Thoracic aorta (tissue), 2 donors: ENCODE measurements at regions not wholly inside any gene's neighbourhood (a gene's known extent, or its start where the extent isn't known, plus 50 kb on each side); places are given as distances from the start of the nearest gene placed in this dataset.

Source experiments
- ATAC-seq: fragments of 150-250 bp; one replicate; pipeline ENCODE4 v1.8.0; 2017; ENCODE audit warnings: low read depth; ENCODE audit not compliant: insufficient number of reproducible peaks, low FRiP score
- DNase-seq: peaks from one replicate; pipeline ENCODE4 v3.0.0-alpha.2; 2020; ENCODE audit warnings: low spot score
- H3K27ac ChIP-seq, 2 donors: fragments of 200-600 bp; sonication (generic); 1 replicate in 1 of 2; 2 replicates in 1 of 2; pipeline ENCODE4 v1.5.1; 2016; ENCODE audit warnings: mild to moderate bottlenecking in 2 of 2, moderate library complexity in 2 of 2
- H3K27me3 ChIP-seq: fragments of 200-600 bp; sonication (generic); replicated peaks from 2 replicates; pipeline ENCODE4 v1.6.0; 2016; ENCODE audit warnings: mild to moderate bottlenecking; ENCODE audit not compliant: insufficient read depth
- H3K36me3 ChIP-seq: fragments of 200-600 bp; sonication (generic); one replicate; pipeline ENCODE4 v1.5.1; 2016
- H3K4me1 ChIP-seq, 2 donors: fragments of 200-600 bp; sonication (generic); 1 replicate in 1 of 2; 2 replicates in 1 of 2; pipeline versions ENCODE4 v1.5.1 to v1.6.0; 2016; ENCODE audit warnings: low read depth in 2 of 2, mild to moderate bottlenecking in 1 of 2; ENCODE audit not compliant: control insufficient read depth in 1 of 2
- H3K4me3 ChIP-seq: fragments of 200-600 bp; sonication (generic); 2 replicates; pipeline ENCODE4 v1.5.1; 2016; ENCODE audit warnings: mild to moderate bottlenecking
- H3K9me3 ChIP-seq: fragments of 200-600 bp; sonication (generic); 2 replicates; pipeline ENCODE4 v1.5.1; 2016
- TF ChIP-seq, protein P1 (sequence below): fragments of 200-600 bp; sonication (generic); IDR thresholded peaks from one replicate; pipeline ENCODE4 v1.5.1; 2019; ENCODE audit warnings: antibody characterized with exemption

- no peaks in the 10 kb centered on the region for H3K36me3 ChIP-seq
- H3K27me3 ChIP-seq: no peaks in the 10 kb centered on the region
- no peaks in the 10 kb centered on the region for H3K9me3 ChIP-seq
- peaks cover 0 to 3% of the 10 kb centered on the region in 2 donors for H3K4me1 ChIP-seq
- no peak for DNase-seq
- TF ChIP-seq, protein P1, sequence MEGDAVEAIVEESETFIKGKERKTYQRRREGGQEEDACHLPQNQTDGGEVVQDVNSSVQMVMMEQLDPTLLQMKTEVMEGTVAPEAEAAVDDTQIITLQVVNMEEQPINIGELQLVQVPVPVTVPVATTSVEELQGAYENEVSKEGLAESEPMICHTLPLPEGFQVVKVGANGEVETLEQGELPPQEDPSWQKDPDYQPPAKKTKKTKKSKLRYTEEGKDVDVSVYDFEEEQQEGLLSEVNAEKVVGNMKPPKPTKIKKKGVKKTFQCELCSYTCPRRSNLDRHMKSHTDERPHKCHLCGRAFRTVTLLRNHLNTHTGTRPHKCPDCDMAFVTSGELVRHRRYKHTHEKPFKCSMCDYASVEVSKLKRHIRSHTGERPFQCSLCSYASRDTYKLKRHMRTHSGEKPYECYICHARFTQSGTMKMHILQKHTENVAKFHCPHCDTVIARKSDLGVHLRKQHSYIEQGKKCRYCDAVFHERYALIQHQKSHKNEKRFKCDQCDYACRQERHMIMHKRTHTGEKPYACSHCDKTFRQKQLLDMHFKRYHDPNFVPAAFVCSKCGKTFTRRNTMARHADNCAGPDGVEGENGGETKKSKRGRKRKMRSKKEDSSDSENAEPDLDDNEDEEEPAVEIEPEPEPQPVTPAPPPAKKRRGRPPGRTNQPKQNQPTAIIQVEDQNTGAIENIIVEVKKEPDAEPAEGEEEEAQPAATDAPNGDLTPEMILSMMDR: no peak
- H3K4me3 ChIP-seq: no peak overlapping the region
- no peak for ATAC-seq
- no peak overlapping the region for H3K27ac ChIP-seq
These were observed 56.6 kb upstream of the HK2 start for GRCh38 chr2:74777161-74777900.

DNA sequence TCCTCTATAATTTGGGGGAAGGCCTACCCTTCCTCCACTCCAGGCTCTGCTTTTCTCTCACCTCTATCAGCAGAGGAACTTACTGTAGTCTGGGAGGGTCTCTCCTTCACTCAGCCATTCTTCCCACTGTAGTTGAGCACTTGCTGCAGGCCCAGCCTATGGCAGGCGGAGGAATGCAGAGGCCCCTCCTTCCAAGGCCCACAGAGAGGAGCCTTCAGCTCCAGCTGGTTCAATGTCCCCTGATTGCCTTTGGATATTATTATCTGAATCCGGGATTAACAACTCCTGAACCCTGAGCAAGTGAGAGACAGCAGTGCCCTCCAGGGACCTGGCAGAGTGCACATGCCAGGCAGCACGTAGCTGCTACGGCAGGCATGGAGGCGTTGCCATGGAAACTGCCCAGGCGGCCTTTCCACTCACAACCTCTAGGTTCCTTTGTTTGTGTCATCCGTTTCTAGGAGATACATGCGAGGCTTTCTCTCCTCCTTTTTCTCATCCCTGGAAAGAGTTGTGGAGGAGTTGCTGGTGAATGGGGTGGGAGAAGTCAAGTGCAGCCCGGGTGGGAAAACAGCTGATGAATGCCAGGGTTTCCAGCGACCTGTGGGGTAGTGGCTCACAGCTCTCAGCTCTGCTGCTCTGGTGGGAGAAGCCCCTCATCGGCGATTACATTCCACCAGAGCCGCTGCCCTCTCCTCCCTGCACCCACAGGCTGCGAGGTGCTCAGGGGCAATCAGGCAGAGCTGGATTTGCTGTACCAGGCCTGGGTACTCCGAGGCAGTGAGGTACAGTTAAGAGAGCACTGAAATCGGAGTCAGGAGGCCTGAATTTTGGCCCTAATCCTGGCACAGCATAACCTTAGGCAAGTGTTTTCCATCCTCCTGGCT is 55.3 kb upstream of the HK2 start:
- no peak overlapping the region for H3K4me3 ChIP-seq
- H3K27me3 ChIP-seq: no peaks in the 10 kb centered on the region
- no peaks in the 10 kb centered on the region for H3K36me3 ChIP-seq
- no peaks in the 10 kb centered on the region for H3K9me3 ChIP-seq
- DNase-seq (no peak), ATAC-seq (no peak)
- no peak overlapping the region for H3K27ac ChIP-seq
- no peaks in the 10 kb centered on the region for H3K4me1 ChIP-seq
- TF ChIP-seq, protein P1: no peak

GRCh38 chr2:74779265-74779558 is 54.7 kb upstream of the HK2 start:
- TF ChIP-seq, protein P1: no peak
- no peak for ATAC-seq
- Histone ChIP-seq H3K4me3 (no peak overlapping the region), H3K27ac (no peak overlapping the region), H3K9me3 (no peaks in the 10 kb centered on the region), H3K36me3 (no peaks in the 10 kb centered on the region), H3K27me3 (no peaks in the 10 kb centered on the region), H3K4me1 (no peaks in the 10 kb centered on the region)
- DNase-seq: no peak

GRCh38 chr2:74779587-74780135 is 54.3 kb upstream of the HK2 start:
- no peaks in the 10 kb centered on the region for H3K36me3 ChIP-seq
- TF ChIP-seq, protein P1: no peak
- no peaks in the 10 kb centered on the region for H3K4me1 ChIP-seq
- no peak overlapping the region for H3K27ac ChIP-seq
- DNase-seq (no peak), ATAC-seq (no peak)
- no peaks in the 10 kb centered on the region for H3K27me3 ChIP-seq
- no peak overlapping the region for H3K4me3 ChIP-seq
- no peaks in the 10 kb centered on the region for H3K9me3 ChIP-seq
